Mammary epithelial cell (primary cell): ENCODE measurements at regions not wholly inside any gene's neighbourhood (a gene's known extent, or its start where the extent isn't known, plus 50 kb on each side); places are given as distances from the start of the nearest gene placed in this dataset.

Experiments
- CTCF ChIP-seq, 2 donors: IDR thresholded peaks in 1 of 2; conservative IDR thresholded peaks in 1 of 2; 2 replicates each; pipeline ENCODE4 v1.5.1; 2011 to 2012; ENCODE audit warnings: inconsistent platforms in 2 of 2, low read length in 2 of 2, mild to moderate bottlenecking in 2 of 2, control low read depth in 1 of 2, low read depth in 1 of 2; ENCODE audit not compliant: insufficient read depth in 1 of 2; ENCODE audit errors: extremely low read depth in 1 of 2
- EZH2 ChIP-seq: IDR thresholded peaks from 2 replicates; pipeline ENCODE4 v1.6.1; 2012; ENCODE audit warnings: low read length, inconsistent platforms, borderline replicate concordance

GRCh38 chr2:52563151-52563550 lies 1204.5 kb upstream of the CHAC2 start:
- no peak for TF ChIP-seq CTCF (conservative IDR thresholded peaks at IDR 0.05 in 1 of 2, IDR thresholded peaks at IDR 0.05 in 1 of 2; ENCODE audit: extremely low read depth in 1 of 2, insufficient read depth in 1 of 2, low read depth in 1 of 2, low read length in 2 of 2)
- TF ChIP-seq EZH2 = no peak
